ENCODE measurements at regions not wholly inside any gene's neighbourhood (a gene's known extent, or its start where the extent isn't known, plus 50 kb on each side); places are given as distances from the start of the nearest gene placed in this dataset.

GRCh38 chr20:60395991-60396390, 437.8 kb downstream of the CDH26 start:
- no peak for DNase-seq (ENCODE audit: insufficient read length, low spot score)
- no peak for FAIRE-seq
- TF ChIP-seq CTCF (IDR thresholded peaks at IDR 0.05; ENCODE audit: insufficient read depth, missing control alignments): no peak

- FAIRE-seq: no peak
- TF ChIP-seq CTCF (IDR thresholded peaks at IDR 0.05; ENCODE audit: insufficient read depth, missing control alignments): no peak
- no peak for DNase-seq (ENCODE audit: insufficient read length, low spot score)
Measured at GRCh38 chr20:60400567-60400966, 442.3 kb downstream of the CDH26 start.

DNA sequence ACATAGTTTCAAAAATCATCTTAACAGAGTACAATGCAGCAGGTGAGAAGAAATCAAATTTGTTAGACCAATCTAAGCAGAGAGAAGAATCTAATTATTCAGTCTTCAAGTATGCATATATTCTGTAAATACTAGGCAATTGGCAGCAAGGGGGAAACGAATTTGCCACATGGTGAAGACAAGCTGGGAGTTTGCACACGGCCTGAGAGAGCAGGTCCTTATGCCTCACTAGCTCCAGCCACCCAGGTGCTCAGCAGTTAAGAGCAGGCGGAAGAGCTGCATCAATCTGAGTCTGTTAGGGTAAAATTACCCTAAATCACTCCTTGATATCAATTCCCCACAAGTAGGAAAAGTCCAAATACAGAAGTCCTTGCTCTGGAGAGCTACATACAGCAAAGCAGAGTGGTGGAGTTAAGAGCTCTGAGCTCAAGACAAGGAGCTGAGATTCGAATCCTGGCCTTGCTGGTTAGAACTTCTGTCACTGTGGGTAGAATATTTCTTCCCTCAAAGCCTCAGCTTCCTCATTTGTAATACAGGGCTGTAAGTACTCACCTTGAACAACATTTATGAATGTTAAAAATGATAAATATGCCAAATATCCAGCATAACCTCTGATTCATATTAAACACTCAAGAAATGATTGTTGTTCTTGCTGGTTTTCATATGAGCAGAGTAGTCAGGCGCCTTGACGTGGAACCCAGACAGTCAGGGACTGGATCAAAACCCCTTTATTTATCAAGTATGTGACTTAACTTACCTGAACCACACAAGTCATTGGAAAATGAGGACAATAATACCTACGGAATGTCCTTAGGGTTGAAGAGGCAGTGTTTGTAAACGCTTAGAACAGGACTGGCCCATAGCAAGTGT, 444.2 kb downstream of the CDH26 start:
- DNase-seq (ENCODE audit: insufficient read length, low spot score) (no peak), FAIRE-seq (no peak)
- no peak for TF ChIP-seq CTCF (IDR thresholded peaks at IDR 0.05; ENCODE audit: insufficient read depth, missing control alignments)

DNA sequence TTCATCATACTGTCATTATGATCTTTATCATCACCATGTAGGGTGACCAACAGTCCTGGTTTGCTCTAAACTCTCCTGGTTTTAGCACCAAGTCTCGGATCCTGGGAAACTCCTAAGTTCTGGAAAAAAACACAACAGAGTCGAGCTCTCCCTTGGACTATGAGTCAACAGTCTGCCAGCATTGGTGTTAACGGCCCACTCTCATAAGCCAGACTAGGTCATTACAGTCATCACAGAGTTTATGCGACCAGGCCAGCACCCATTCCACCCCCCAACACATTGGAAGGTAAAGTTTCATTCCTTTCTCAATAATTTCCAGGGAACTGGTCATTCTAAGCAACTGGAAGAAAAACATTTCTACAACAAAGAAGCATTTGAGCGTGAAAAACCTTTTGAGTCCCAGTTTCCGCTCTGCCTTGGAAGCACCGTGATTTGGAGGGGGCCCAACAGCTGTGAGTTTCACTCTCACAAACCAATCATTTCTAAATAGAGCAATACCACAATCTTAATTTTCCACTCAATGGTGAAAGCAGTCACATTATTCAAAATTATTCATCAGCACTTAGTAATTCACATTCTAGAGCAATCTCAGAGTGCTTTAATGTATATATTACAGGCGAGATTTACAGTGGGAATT, 445.0 kb downstream of the CDH26 start:
- FAIRE-seq: no peak
- no peak for TF ChIP-seq CTCF (IDR thresholded peaks at IDR 0.05; ENCODE audit: insufficient read depth, missing control alignments)
- DNase-seq (ENCODE audit: insufficient read length, low spot score): no peak

GRCh38 chr20:60407011-60407771, 449.0 kb downstream of the CDH26 start:
- no peak for FAIRE-seq
- DNase-seq (ENCODE audit: insufficient read length, low spot score): no peak
- no peak for TF ChIP-seq CTCF (IDR thresholded peaks at IDR 0.05; ENCODE audit: insufficient read depth, missing control alignments)

DNA sequence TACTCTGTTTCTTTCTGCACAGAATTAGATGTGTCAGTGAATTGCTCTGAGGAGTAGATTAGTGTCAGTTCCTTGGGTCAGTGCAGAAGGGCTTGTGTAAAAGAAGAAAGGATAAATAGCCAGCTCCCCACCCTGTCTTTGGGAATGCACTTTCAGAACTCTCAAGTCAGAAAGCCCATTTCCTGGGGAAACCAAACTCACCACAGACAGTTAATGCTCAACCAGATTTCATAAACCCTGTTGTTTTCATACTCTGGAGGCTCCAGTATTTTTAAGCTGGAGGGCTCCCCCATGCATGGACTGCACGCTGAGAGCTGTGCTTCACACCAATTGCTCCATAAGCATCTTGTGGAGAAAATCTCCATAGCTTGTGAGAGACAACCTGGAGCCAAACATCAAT, 449.7 kb downstream of the CDH26 start:
- TF ChIP-seq CTCF (IDR thresholded peaks at IDR 0.05; ENCODE audit: insufficient read depth, missing control alignments): no peak
- FAIRE-seq: no peak
- no peak for DNase-seq (ENCODE audit: insufficient read length, low spot score)

Measured in D721Med (cell line).